H1 (cell line): ENCODE measurements at regions not wholly inside any gene's neighbourhood (a gene's known extent, or its start where the extent isn't known, plus 50 kb on each side); places are given as distances from the start of the nearest gene placed in this dataset.

Experiments
- CREB1 ChIP-seq: IDR thresholded peaks from 2 replicates; pipeline ENCODE4 v1.6.1; 2012; ENCODE audit warnings: inconsistent platforms
- EZH2 ChIP-seq: fragments of 200-600 bp; sonication (generic); IDR thresholded peaks from 2 replicates; pipeline ENCODE4 v1.7.1; 2012; ENCODE audit warnings: low read depth, mild to moderate bottlenecking, moderate library complexity, low read length, inconsistent platforms; ENCODE audit not compliant: severe bottlenecking
- GTF2F1 ChIP-seq: IDR thresholded peaks from 2 replicates; pipeline ENCODE4 v1.6.1; 2012; ENCODE audit warnings: low read depth, low read length, improper control_type of control experiment, borderline replicate concordance
- HDAC6 ChIP-seq: IDR thresholded peaks from one replicate; pipeline ENCODE4 v1.7.1; 2012; ENCODE audit warnings: low read depth, mild to moderate bottlenecking, inconsistent platforms, low read length, moderate library complexity
- JUND ChIP-seq: IDR thresholded peaks from 2 replicates; pipeline ENCODE4 v1.6.1; 2011; ENCODE audit warnings: mild to moderate bottlenecking, improper control_type of control experiment, low read length
- KDM1A ChIP-seq: fragments of 200-600, 300-600 bp; sonication (generic); IDR thresholded peaks from 2 replicates; pipeline ENCODE4 v1.7.1; 2016; ENCODE audit warnings: mild to moderate bottlenecking, low read length, borderline replicate concordance
- NRF1 ChIP-seq: IDR thresholded peaks from 2 replicates; pipeline ENCODE4 v1.6.1; 2011; ENCODE audit warnings: mild to moderate bottlenecking, low read depth, low read length, improper control_type of control experiment
- POLR2A ChIP-seq, 2 experiments: IDR thresholded peaks; 1 replicate in 1 of 2; 2 replicates in 1 of 2; pipeline ENCODE4 v1.6.1; 2011; ENCODE audit warnings: low read depth in 2 of 2, low read length in 2 of 2, mild to moderate bottlenecking in 2 of 2; ENCODE audit errors: control extremely low read depth in 1 of 2
- POLR2AphosphoS5 ChIP-seq: IDR thresholded peaks from 2 replicates; pipeline ENCODE4 v1.6.1; 2011; ENCODE audit warnings: low read depth, low read length
- POU5F1 ChIP-seq: IDR thresholded peaks from 2 replicates; pipeline ENCODE4 v1.6.1; 2011; ENCODE audit warnings: low read depth, mild to moderate bottlenecking, low read length, moderate library complexity
- RNF2 ChIP-seq: fragments of 200-900, 300-1000 bp; sonication (generic); IDR thresholded peaks from 2 replicates; pipeline ENCODE4 v1.7.1; 2016; ENCODE audit warnings: borderline replicate concordance, low read depth, mild to moderate bottlenecking, antibody characterized with exemption, low read length; ENCODE audit not compliant: poor library complexity, severe bottlenecking; ENCODE audit errors: missing control alignments
- YY1 ChIP-seq: IDR thresholded peaks from 2 replicates; pipeline ENCODE4 v1.6.1; 2011; ENCODE audit warnings: low read depth, mild to moderate bottlenecking, low read length
- TF ChIP-seq, protein P1 (sequence below), 3 experiments: IDR thresholded peaks; 1 replicate in 2 of 3; 2 replicates in 1 of 3; pipeline versions ENCODE4 v1.5.1 to v1.6.1; 2011; ENCODE audit warnings: low read length in 3 of 3, mild to moderate bottlenecking in 3 of 3, inconsistent platforms in 2 of 3, low read depth in 1 of 3, moderate library complexity in 1 of 3; ENCODE audit not compliant: insufficient read depth in 1 of 3; ENCODE audit errors: control extremely low read depth in 1 of 3

DNA sequence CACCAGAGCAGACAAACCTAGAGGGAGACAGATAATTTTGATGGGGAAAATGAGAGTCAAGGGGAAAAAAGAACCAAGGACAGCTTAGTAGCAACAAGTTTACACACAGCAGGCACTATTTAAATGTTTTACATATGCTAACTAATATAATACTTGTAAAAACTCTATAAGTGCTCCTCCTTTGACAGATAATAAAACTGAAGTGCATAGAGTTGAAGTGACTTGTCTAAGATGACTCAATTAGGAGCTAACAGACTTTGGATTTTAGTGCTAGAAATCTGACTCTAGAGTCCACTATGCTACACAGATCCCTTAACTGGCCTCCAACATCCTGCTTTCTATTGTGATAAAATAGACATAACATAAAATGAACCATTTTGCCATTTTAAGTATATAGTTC lies 506.9 kb downstream of the SATB2 start:
- TF ChIP-seq RNF2 (no peak), HDAC6 (no peak), POU5F1 (no peak), KDM1A (no peak), EZH2 (no peak), NRF1 (no peak), GTF2F1 (no peak), JUND (no peak), POLR2A (IDR thresholded peaks at IDR 0.05; ENCODE audit: control extremely low read depth in 1 of 2, low read depth in 2 of 2, low read length in 2 of 2) (no peak), CREB1 (no peak), POLR2AphosphoS5 (no peak), YY1 (no peak)
- TF ChIP-seq, protein P1, sequence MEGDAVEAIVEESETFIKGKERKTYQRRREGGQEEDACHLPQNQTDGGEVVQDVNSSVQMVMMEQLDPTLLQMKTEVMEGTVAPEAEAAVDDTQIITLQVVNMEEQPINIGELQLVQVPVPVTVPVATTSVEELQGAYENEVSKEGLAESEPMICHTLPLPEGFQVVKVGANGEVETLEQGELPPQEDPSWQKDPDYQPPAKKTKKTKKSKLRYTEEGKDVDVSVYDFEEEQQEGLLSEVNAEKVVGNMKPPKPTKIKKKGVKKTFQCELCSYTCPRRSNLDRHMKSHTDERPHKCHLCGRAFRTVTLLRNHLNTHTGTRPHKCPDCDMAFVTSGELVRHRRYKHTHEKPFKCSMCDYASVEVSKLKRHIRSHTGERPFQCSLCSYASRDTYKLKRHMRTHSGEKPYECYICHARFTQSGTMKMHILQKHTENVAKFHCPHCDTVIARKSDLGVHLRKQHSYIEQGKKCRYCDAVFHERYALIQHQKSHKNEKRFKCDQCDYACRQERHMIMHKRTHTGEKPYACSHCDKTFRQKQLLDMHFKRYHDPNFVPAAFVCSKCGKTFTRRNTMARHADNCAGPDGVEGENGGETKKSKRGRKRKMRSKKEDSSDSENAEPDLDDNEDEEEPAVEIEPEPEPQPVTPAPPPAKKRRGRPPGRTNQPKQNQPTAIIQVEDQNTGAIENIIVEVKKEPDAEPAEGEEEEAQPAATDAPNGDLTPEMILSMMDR (IDR thresholded peaks at IDR 0.05; ENCODE audit: control extremely low read depth in 1 of 3, insufficient read depth in 1 of 3, low read depth in 1 of 3, low read length in 3 of 3), result no peak
